PC-9 (cell line): ENCODE measurements at regions not wholly inside any gene's neighbourhood (a gene's known extent, or its start where the extent isn't known, plus 50 kb on each side); places are given as distances from the start of the nearest gene placed in this dataset.

ENCODE experiments used
- BruUV-seq: library from RNA; stranded (reverse); fragments of 400-500 nt; replicated peaks from 2 replicates; lab custom pipeline; 2021; lab: Mats Ljungman, UMichigan
- CTCF ChIA-PET: fragments of 300-600 bp; sonication (Branson Sonifier 250); formaldehyde crosslinking; loops from one replicate; lab custom pipeline; 2022; ENCODE audit warnings: antibody characterized with exemption; lab: Charles Lee
- POLR2A ChIA-PET: fragments of 300-600 bp; sonication (Branson Sonifier 250); formaldehyde crosslinking; loops from one replicate; lab custom pipeline; 2022; ENCODE audit warnings: antibody characterized with exemption; ENCODE audit not compliant: unreplicated experiment; lab: Charles Lee
- DNase-seq, 2 experiments: peaks; one replicate each; pipeline versions ENCODE4 v3.0.0 to v3.0.0-alpha.2; 2015 to 2022; ENCODE audit warnings: mixed read lengths in 1 of 2
- H2AFZ ChIP-seq: fragments of 200-600 bp; sonication (generic); 2 replicates; pipeline ENCODE4 v1.8.1; 2017; ENCODE audit warnings: antibody characterized with exemption
- H3F3A ChIP-seq: fragments of 200-600 bp; sonication (generic); 2 replicates; pipeline ENCODE4 v1.8.1; 2017; ENCODE audit warnings: antibody characterized with exemption, mild to moderate bottlenecking, low read depth; ENCODE audit not compliant: insufficient read depth
- H3K27ac ChIP-seq: fragments of 200-600 bp; sonication (generic); 2 replicates; pipeline ENCODE4 v1.6.1; 2016; ENCODE audit warnings: mixed run types
- H3K27me3 ChIP-seq: fragments of 200-600 bp; sonication (generic); 2 replicates; pipeline ENCODE4 v1.6.1; 2016; ENCODE audit warnings: low read depth, mixed run types; ENCODE audit not compliant: insufficient read depth
- H3K36me3 ChIP-seq: fragments of 200-600 bp; sonication (generic); 2 replicates; pipeline ENCODE4 v1.6.1; 2016; ENCODE audit warnings: low read depth, mixed run types
- H3K4me1 ChIP-seq: fragments of 200-600 bp; sonication (generic); replicated peaks from 2 replicates; pipeline ENCODE4 v1.6.1; 2016; ENCODE audit warnings: mixed run types; ENCODE audit not compliant: insufficient read depth
- H3K4me2 ChIP-seq: fragments of 200-600 bp; sonication (generic); 2 replicates; pipeline ENCODE4 v1.6.1; 2017; ENCODE audit warnings: mixed run types
- H3K4me3 ChIP-seq: fragments of 200-600 bp; sonication (generic); 2 replicates; pipeline ENCODE4 v1.6.1; 2016; ENCODE audit warnings: mixed run types
- H3K79me2 ChIP-seq: fragments of 200-600 bp; sonication (generic); 2 replicates; pipeline ENCODE4 v1.6.1; 2017; ENCODE audit warnings: low read depth, mixed run types
- H3K9me2 ChIP-seq: fragments of 200-600 bp; sonication (generic); 2 replicates; pipeline ENCODE4 v1.8.1; 2017; ENCODE audit warnings: mild to moderate bottlenecking; ENCODE audit not compliant: insufficient read depth
- H3K9me3 ChIP-seq: fragments of 200-600 bp; sonication (generic); 2 replicates; pipeline ENCODE4 v1.8.1; 2016; ENCODE audit warnings: low read depth; ENCODE audit not compliant: insufficient read depth
- H4K20me1 ChIP-seq: fragments of 200-600 bp; sonication (generic); 2 replicates; pipeline ENCODE4 v1.8.1; 2017; ENCODE audit not compliant: insufficient read depth
- CTCF ChIP-seq: fragments of 200-600 bp; sonication (generic); conservative IDR thresholded peaks from 2 replicates; pipeline ENCODE4 v1.6.1; 2017; ENCODE audit warnings: mixed run types, antibody characterized with exemption, mild to moderate bottlenecking, moderate library complexity
- EZH2 ChIP-seq: fragments of 200-600 bp; sonication (generic); IDR thresholded peaks from 2 replicates; pipeline ENCODE4 v1.8.0; 2017; ENCODE audit warnings: antibody characterized with exemption, low read depth
- intact Hi-C: fragments of 100-400 bp; cut with micrococcal nuclease; formaldehyde crosslinking; loops from one replicate; pipeline ENCODE4 v1.10.0; 2022; ENCODE audit not compliant: unreplicated experiment

GRCh38 chr3:113064183-113064582 lies 73.4 kb downstream of the GTPBP8 start:
- BruUV-seq: no TSS peak
- Histone ChIP-seq H3K9me3 (no peaks in the 10 kb centered on the region), H3K9me2 (no peaks in the 10 kb centered on the region), H4K20me1 (no peaks in the 10 kb centered on the region), H3K27me3 (no peaks in the 10 kb centered on the region), H3K79me2 (no peaks in the 10 kb centered on the region), H3K4me2 (no peak overlapping the region), H3K27ac (no peak overlapping the region), H3F3A (no peaks in the 10 kb centered on the region), H3K4me1 (no peaks in the 10 kb centered on the region), H3K36me3 (no peaks in the 10 kb centered on the region), H3K4me3 (no peak overlapping the region), H2AFZ (no peak overlapping the region)
- DNase-seq: no peak
- intact Hi-C loops: no loop called here
- POLR2A ChIA-PET: no interaction called here
- no peak for TF ChIP-seq EZH2
- TF ChIP-seq CTCF: no peak
- CTCF ChIA-PET: no interaction called here

- no peak for DNase-seq
- no peak overlapping the region for H2AFZ ChIP-seq
- no peak overlapping the region for H3K4me3 ChIP-seq
- H3K4me2 ChIP-seq: no peak overlapping the region
- no peaks in the 10 kb centered on the region for H3F3A ChIP-seq
- H4K20me1 ChIP-seq: no peaks in the 10 kb centered on the region
- ChIA-PET POLR2A (no interaction called here), CTCF (no interaction called here)
- no peaks in the 10 kb centered on the region for H3K27me3 ChIP-seq
- intact Hi-C loops: loop anchor here (5.0 kb wide), 1 partner anchor 37 kb away; no protein-coding TSS in a partner anchor
- H3K4me1 ChIP-seq: no peaks in the 10 kb centered on the region
- H3K27ac ChIP-seq: no peak overlapping the region
- TF ChIP-seq CTCF (no peak), EZH2 (no peak)
- BruUV-seq: no TSS peak
- H3K79me2 ChIP-seq: no peaks in the 10 kb centered on the region
- H3K9me2 ChIP-seq: no peaks in the 10 kb centered on the region
- H3K36me3 ChIP-seq: no peaks in the 10 kb centered on the region
- H3K9me3 ChIP-seq: no peaks in the 10 kb centered on the region
Measured at GRCh38 chr3:113065336-113065735, 74.6 kb downstream of the GTPBP8 start.

GRCh38 chr3:113070072-113070640 lies 79.4 kb downstream of the GTPBP8 start:
- no peak for DNase-seq
- no peak overlapping the region for H3K4me3 ChIP-seq
- no peaks in the 10 kb centered on the region for H3K36me3 ChIP-seq
- ChIA-PET POLR2A (interaction anchor here (0.6 to 0.9 kb wide), 3 partner anchors 30 to 523 kb away, joined by 4 to 5 read pairs (median 4); no protein-coding TSS in a partner anchor), CTCF (no interaction called here)
- H3F3A ChIP-seq: no peaks in the 10 kb centered on the region
- H3K27me3 ChIP-seq: no peaks in the 10 kb centered on the region
- no TSS peak for BruUV-seq
- no peak overlapping the region for H2AFZ ChIP-seq
- TF ChIP-seq EZH2 (no peak), CTCF (no peak)
- H3K79me2 ChIP-seq: no peaks in the 10 kb centered on the region
- no peaks in the 10 kb centered on the region for H4K20me1 ChIP-seq
- H3K4me1 ChIP-seq: no peaks in the 10 kb centered on the region
- H3K9me3 ChIP-seq: no peaks in the 10 kb centered on the region
- no peak overlapping the region for H3K27ac ChIP-seq
- no peaks in the 10 kb centered on the region for H3K9me2 ChIP-seq
- intact Hi-C loops: no loop called here
- no peak overlapping the region for H3K4me2 ChIP-seq
